ENCODE measurements at regions not wholly inside any gene's neighbourhood (a gene's known extent, or its start where the extent isn't known, plus 50 kb on each side); places are given as distances from the start of the nearest gene placed in this dataset.

DNA sequence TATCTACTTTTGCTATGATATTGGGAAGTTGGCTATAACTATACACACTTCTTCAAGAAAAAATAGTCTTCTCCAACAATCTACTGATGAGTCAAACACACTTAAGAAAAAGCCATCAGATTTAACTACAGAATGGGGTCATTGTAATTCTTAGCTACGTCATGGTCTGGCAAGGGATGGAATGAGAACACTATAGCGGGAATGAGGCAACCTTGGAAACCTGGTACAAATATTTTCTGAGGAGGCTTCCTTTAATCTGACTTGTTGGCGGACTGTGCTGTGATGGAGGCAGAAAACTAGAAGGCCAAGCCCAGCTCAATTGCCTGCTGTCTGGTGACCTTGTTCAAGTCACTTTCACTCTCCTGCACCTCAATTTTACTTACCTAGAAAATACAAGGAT lies 586.8 kb upstream of the JAG1 start:
- Histone ChIP-seq H3K27ac (no peak overlapping the region), H3K27me3 (ENCODE audit: insufficient read depth, low read depth) (no peaks in the 10 kb centered on the region), H3K4me2 (no peak overlapping the region), H2AFZ (ENCODE audit: low read depth) (no peak overlapping the region), H3K9ac (no peak overlapping the region), H3K36me3 (ENCODE audit: insufficient read depth) (no peaks in the 10 kb centered on the region), H3K4me1 (ENCODE audit: low read depth, poor library complexity, severe bottlenecking) (no peaks in the 10 kb centered on the region), H3K4me3 (IDR thresholded peaks at IDR 0.05; ENCODE audit: insufficient read depth, low read depth, low read length) (no peak overlapping the region), H4K20me1 (ENCODE audit: insufficient read depth) (no peaks in the 10 kb centered on the region), H3K79me2 (ENCODE audit: insufficient read depth, low read depth) (no peaks in the 10 kb centered on the region)
- TF ChIP-seq, protein P1, sequence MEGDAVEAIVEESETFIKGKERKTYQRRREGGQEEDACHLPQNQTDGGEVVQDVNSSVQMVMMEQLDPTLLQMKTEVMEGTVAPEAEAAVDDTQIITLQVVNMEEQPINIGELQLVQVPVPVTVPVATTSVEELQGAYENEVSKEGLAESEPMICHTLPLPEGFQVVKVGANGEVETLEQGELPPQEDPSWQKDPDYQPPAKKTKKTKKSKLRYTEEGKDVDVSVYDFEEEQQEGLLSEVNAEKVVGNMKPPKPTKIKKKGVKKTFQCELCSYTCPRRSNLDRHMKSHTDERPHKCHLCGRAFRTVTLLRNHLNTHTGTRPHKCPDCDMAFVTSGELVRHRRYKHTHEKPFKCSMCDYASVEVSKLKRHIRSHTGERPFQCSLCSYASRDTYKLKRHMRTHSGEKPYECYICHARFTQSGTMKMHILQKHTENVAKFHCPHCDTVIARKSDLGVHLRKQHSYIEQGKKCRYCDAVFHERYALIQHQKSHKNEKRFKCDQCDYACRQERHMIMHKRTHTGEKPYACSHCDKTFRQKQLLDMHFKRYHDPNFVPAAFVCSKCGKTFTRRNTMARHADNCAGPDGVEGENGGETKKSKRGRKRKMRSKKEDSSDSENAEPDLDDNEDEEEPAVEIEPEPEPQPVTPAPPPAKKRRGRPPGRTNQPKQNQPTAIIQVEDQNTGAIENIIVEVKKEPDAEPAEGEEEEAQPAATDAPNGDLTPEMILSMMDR (conservative IDR thresholded peaks at IDR 0.05; ENCODE audit: low read depth, low read length): no peak

DNA sequence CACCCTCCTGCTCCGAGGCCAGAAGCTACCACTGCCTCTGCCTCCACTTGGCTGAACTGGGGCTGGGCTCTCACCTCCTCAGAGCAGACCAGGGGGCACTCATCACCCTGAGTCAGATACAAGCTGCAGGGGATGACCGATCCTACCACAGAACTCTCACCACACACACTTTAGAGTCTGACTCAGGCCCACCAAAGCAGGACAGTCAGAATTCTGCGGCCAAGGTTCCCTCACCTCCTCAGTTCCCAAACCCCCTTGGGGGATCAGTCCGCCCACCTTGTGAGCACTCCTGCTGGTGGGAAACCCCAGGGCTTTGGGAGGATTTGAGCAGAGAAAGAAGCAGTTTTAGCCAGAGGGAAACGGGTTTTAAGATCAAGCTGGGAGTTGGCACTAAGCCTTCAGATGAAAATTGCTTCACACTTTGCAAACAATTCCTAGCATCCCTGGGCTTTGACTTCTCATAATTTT lies 587.8 kb upstream of the JAG1 start:
- H3K9ac ChIP-seq: no peak overlapping the region
- no peaks in the 10 kb centered on the region for H3K36me3 ChIP-seq (ENCODE audit: insufficient read depth)
- H3K27ac ChIP-seq: no peak overlapping the region
- H3K79me2 ChIP-seq (ENCODE audit: insufficient read depth, low read depth): no peaks in the 10 kb centered on the region
- no peaks in the 10 kb centered on the region for H3K4me1 ChIP-seq (ENCODE audit: low read depth, poor library complexity, severe bottlenecking)
- no peak overlapping the region for H3K4me3 ChIP-seq (IDR thresholded peaks at IDR 0.05; ENCODE audit: insufficient read depth, low read depth, low read length)
- H3K27me3 ChIP-seq (ENCODE audit: insufficient read depth, low read depth): no peaks in the 10 kb centered on the region
- H2AFZ ChIP-seq (ENCODE audit: low read depth): no peak overlapping the region
- no peak overlapping the region for H3K4me2 ChIP-seq
- H4K20me1 ChIP-seq (ENCODE audit: insufficient read depth): no peaks in the 10 kb centered on the region
- TF ChIP-seq, protein P1 (conservative IDR thresholded peaks at IDR 0.05; ENCODE audit: low read depth, low read length): no peak

DNA sequence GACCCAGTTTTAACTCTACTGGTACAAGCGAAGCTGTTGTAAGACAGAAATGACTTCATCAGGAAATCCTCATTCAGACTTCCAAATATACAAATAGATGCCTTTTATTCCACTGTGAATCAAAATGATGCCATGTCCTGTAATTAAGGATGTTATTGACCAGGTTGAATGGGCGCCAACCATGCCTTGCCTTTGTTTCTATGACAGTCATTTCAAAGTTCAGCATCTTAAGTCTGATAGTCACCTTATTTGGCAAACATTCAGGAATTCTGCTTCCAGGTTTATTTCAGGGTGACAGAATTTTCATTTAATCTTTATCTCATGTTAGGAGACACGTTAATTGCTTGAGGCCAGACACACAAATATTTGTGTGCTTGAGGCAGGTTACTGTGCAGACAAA lies 592.8 kb upstream of the JAG1 start:
- Histone ChIP-seq H3K79me2 (ENCODE audit: insufficient read depth, low read depth) (no peaks in the 10 kb centered on the region), H3K27me3 (ENCODE audit: insufficient read depth, low read depth) (no peaks in the 10 kb centered on the region), H3K4me1 (ENCODE audit: low read depth, poor library complexity, severe bottlenecking) (peaks cover 9% of the 10 kb centered on the region), H3K27ac (no peak overlapping the region), H4K20me1 (ENCODE audit: insufficient read depth) (no peaks in the 10 kb centered on the region), H3K9ac (no peak overlapping the region), H3K4me3 (IDR thresholded peaks at IDR 0.05; ENCODE audit: insufficient read depth, low read depth, low read length) (no peak overlapping the region), H3K36me3 (ENCODE audit: insufficient read depth) (no peaks in the 10 kb centered on the region), H3K4me2 (no peak overlapping the region), H2AFZ (ENCODE audit: low read depth) (no peak overlapping the region)
- TF ChIP-seq, protein P1 (conservative IDR thresholded peaks at IDR 0.05; ENCODE audit: low read depth, low read length): no peak

DNA sequence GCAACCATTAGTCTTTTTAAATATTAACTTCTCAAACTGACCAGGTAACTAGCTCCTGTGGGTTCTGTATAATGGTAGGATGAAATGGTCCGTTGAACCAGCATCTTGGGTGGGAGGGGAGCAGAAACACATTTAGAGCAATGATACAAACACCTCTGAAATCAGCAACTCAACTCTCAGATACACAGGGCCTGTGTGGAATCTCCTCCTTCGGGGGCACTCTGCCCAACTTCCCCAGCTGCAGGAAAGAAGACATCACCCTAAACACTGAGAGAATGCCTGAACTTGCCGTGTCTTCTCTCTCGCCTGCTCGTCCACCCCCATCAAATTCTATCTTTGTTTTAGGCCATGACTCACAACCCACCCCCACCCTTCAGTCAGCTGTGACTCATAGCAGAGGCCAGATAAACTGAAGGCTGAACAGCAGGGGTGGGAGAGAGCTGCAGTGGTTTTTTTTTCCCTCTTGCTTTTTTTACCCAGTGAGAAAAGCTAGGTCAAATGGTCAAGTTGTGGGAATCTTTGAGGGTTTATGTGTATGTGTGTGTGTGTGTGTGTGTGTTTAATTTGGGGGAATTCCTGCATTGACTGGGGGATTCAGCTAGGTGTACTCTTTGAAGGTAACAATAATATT lies 593.4 kb upstream of the JAG1 start:
- TF ChIP-seq, protein P1 (conservative IDR thresholded peaks at IDR 0.05; ENCODE audit: low read depth, low read length): no peak
- no peak overlapping the region for H2AFZ ChIP-seq (ENCODE audit: low read depth)
- no peaks in the 10 kb centered on the region for H3K36me3 ChIP-seq (ENCODE audit: insufficient read depth)
- peaks cover 9% of the 10 kb centered on the region for H3K4me1 ChIP-seq (ENCODE audit: low read depth, poor library complexity, severe bottlenecking)
- H3K9ac ChIP-seq: no peak overlapping the region
- H3K27ac ChIP-seq: no peak overlapping the region
- H4K20me1 ChIP-seq (ENCODE audit: insufficient read depth): no peaks in the 10 kb centered on the region
- H3K4me2 ChIP-seq: no peak overlapping the region
- H3K27me3 ChIP-seq (ENCODE audit: insufficient read depth, low read depth): no peaks in the 10 kb centered on the region
- H3K79me2 ChIP-seq (ENCODE audit: insufficient read depth, low read depth): no peaks in the 10 kb centered on the region
- no peak overlapping the region for H3K4me3 ChIP-seq (IDR thresholded peaks at IDR 0.05; ENCODE audit: insufficient read depth, low read depth, low read length)

Data from KMS-11 (cell line).